ENCODE measurements at regions not wholly inside any gene's neighbourhood (a gene's known extent, or its start where the extent isn't known, plus 50 kb on each side); places are given as distances from the start of the nearest gene placed in this dataset.
"Not testable (repeated sequence)": the region's sequence is repeated elsewhere in the genome, so short reads cannot be mapped to it uniquely, and the experiment has no call there.

DNA sequence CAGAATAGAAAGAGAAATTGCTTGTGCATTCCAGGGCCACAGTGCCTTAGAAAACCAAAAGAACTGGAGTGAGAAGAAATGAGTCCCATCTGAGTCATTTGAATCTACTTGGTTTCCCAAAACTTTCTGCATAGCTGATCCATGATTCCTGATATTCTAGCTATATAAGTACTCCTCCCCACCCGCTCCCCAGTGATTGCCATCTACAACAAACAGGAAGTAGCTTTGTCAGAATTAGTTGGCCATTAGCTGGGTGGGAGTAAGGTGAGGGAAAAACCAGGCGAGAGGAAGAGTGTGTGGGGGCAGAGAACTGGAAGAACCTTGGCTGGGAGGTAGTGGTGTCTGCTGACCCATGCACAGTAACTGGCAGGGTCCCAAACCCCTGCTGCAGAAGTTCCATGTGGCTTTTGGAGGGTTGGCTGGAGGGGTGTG lies 122.1 kb downstream of the ACAA2 start:
- H3K4me1 ChIP-seq (ENCODE audit: low read length) = no peaks in the 10 kb centered on the region
- 0 out of 2 replicates have a peak overlapping the region, but pooled peaks have one; percentile 13 for H2AFZ ChIP-seq (ENCODE audit: low read depth, low read length)
- no peaks in the 10 kb centered on the region for H3K9me3 ChIP-seq (ENCODE audit: insufficient read depth, low read length)
- no peak overlapping the region; the same call in 1 of the 2 replicates for H3K4me2 ChIP-seq (ENCODE audit: low read length)
- H3K4me3 ChIP-seq (ENCODE audit: low read length) = no peak overlapping the region
- H4K20me1 ChIP-seq (ENCODE audit: insufficient read depth, low read length) = no peaks in the 10 kb centered on the region
- H3K36me3 ChIP-seq (replicated peaks; ENCODE audit: low read depth, low read length) = no peaks in the 10 kb centered on the region
- H3K27me3 ChIP-seq (ENCODE audit: low read depth, low read length) = peaks cover 19% of the 10 kb centered on the region
- H3K9ac ChIP-seq (ENCODE audit: low read length) = no peak overlapping the region
- TF ChIP-seq, protein P1, sequence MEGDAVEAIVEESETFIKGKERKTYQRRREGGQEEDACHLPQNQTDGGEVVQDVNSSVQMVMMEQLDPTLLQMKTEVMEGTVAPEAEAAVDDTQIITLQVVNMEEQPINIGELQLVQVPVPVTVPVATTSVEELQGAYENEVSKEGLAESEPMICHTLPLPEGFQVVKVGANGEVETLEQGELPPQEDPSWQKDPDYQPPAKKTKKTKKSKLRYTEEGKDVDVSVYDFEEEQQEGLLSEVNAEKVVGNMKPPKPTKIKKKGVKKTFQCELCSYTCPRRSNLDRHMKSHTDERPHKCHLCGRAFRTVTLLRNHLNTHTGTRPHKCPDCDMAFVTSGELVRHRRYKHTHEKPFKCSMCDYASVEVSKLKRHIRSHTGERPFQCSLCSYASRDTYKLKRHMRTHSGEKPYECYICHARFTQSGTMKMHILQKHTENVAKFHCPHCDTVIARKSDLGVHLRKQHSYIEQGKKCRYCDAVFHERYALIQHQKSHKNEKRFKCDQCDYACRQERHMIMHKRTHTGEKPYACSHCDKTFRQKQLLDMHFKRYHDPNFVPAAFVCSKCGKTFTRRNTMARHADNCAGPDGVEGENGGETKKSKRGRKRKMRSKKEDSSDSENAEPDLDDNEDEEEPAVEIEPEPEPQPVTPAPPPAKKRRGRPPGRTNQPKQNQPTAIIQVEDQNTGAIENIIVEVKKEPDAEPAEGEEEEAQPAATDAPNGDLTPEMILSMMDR (IDR thresholded peaks at IDR 0.05; ENCODE audit: low read depth, low read length) = no peak
- no peak for TF ChIP-seq EZH2phosphoT487 (IDR thresholded peaks at IDR 0.05; ENCODE audit: low read depth)
- no peak overlapping the region for H3K27ac ChIP-seq (ENCODE audit: low read length)
- no peaks in the 10 kb centered on the region for H3K79me2 ChIP-seq (ENCODE audit: low read length)

DNA sequence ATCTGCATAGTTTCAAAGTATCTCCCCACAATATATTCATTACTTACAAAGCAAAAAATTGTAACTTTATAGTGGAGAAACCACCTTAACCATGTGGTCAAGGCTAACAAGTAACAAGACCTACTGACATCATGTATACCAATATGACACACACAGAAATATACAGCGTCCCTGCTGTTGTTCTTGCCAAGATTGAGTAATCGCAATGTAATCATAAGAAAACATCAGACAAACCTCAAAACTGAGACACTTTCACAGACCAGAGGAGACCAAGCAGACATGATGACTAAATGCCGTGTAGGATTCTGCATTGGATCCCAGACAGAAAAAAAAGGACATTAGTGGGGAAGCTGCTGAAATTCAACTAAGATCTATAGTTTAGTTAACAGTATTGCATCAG lies 123.0 kb downstream of the ACAA2 start:
- Histone ChIP-seq H3K4me3 (ENCODE audit: low read length) (no peak overlapping the region), H3K4me2 (ENCODE audit: low read length) (no peak overlapping the region), H4K20me1 (ENCODE audit: insufficient read depth, low read length) (no peaks in the 10 kb centered on the region), H3K9ac (ENCODE audit: low read length) (no peak overlapping the region), H2AFZ (ENCODE audit: low read depth, low read length) (no peak overlapping the region), H3K79me2 (ENCODE audit: low read length) (no peaks in the 10 kb centered on the region), H3K4me1 (ENCODE audit: low read length) (no peaks in the 10 kb centered on the region), H3K36me3 (replicated peaks; ENCODE audit: low read depth, low read length) (no peaks in the 10 kb centered on the region), H3K27ac (ENCODE audit: low read length) (no peak overlapping the region), H3K9me3 (ENCODE audit: insufficient read depth, low read length) (no peaks in the 10 kb centered on the region), H3K27me3 (ENCODE audit: low read depth, low read length) (peaks cover 26% of the 10 kb centered on the region)
- TF ChIP-seq, protein P1 (IDR thresholded peaks at IDR 0.05; ENCODE audit: low read depth, low read length) = no peak
- TF ChIP-seq EZH2phosphoT487 (IDR thresholded peaks at IDR 0.05; ENCODE audit: low read depth) = no peak

DNA sequence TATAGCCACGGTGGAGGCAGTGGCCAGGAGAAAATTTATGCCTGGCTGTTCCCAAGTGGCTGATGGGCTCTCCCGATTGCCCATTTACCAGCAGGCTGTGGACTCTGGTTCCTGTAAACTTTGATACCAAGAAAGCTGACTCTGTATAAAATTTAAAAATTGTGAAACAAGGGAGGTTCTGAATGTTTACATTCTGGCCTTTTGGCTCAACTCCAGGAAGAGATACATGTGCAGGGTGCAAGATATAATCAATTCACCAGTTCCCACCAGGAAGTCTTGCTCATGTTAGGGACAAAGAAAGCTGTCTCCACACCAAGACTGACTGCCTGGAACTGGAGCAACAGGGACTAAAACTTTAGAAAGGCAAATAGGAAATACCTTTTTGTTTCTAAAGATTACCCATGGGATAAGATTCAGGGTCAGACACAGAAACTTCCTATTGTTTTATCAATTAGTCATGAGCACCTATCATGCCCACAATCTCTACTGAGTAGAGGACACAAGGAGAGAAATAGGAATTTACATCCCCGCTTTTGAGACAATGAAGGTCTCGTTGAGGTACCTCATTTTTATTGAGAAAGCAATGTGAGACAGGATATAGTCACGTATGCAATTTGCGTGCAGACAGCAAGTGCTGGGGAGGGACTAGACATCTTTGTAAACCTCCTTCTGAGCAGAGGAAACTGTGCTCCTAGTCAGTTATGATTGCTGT lies 123.5 kb downstream of the LIPG start:
- TF ChIP-seq EZH2phosphoT487 (IDR thresholded peaks at IDR 0.05; ENCODE audit: low read depth) = no peak
- TF ChIP-seq, protein P1 (IDR thresholded peaks at IDR 0.05; ENCODE audit: low read depth, low read length) = no peak
- Histone ChIP-seq H3K79me2 (ENCODE audit: low read length) (no peaks in the 10 kb centered on the region), H4K20me1 (ENCODE audit: insufficient read depth, low read length) (no peaks in the 10 kb centered on the region), H2AFZ (ENCODE audit: low read depth, low read length) (no peak overlapping the region), H3K9ac (ENCODE audit: low read length) (no peak overlapping the region), H3K4me2 (ENCODE audit: low read length) (no peak overlapping the region), H3K4me1 (ENCODE audit: low read length) (no peaks in the 10 kb centered on the region), H3K27ac (ENCODE audit: low read length) (no peak overlapping the region), H3K36me3 (replicated peaks; ENCODE audit: low read depth, low read length) (no peaks in the 10 kb centered on the region), H3K4me3 (ENCODE audit: low read length) (no peak overlapping the region), H3K27me3 (ENCODE audit: low read depth, low read length) (peaks cover 10% of the 10 kb centered on the region), H3K9me3 (ENCODE audit: insufficient read depth, low read length) (no peaks in the 10 kb centered on the region)

DNA sequence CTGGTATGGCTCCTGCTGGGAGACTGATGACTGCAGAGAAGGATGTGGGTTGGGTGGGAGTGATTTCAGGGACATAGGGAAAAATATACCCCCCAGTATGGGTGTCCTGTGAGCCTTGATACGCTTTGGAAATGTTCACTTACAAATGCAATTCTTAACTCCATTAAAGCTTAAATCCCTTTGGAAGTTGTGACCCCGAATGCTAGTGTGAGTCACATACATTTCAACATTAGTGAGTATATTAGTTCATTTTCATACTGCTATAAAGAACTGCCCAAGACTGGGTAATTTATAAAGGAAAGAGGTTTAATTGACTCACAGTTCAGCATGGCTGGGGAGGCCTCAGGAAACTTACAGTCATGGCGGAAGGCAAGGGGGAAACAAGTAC lies 120.9 kb downstream of the LIPG start:
- not testable (repeated sequence) for H3K9ac ChIP-seq (ENCODE audit: low read length); H3K4me1 ChIP-seq (ENCODE audit: low read length); H3K27me3 ChIP-seq (ENCODE audit: low read depth, low read length); H2AFZ ChIP-seq (ENCODE audit: low read depth, low read length); H4K20me1 ChIP-seq (ENCODE audit: insufficient read depth, low read length); H3K27ac ChIP-seq (ENCODE audit: low read length); H3K4me2 ChIP-seq (ENCODE audit: low read length); H3K4me3 ChIP-seq (ENCODE audit: low read length); H3K36me3 ChIP-seq (replicated peaks; ENCODE audit: low read depth, low read length); H3K79me2 ChIP-seq (ENCODE audit: low read length); H3K9me3 ChIP-seq (ENCODE audit: insufficient read depth, low read length)
